ENCODE measurements at regions not wholly inside any gene's neighbourhood (a gene's known extent, or its start where the extent isn't known, plus 50 kb on each side); places are given as distances from the start of the nearest gene placed in this dataset.
A peak's percentile ranks its signal among the peaks of the same experiment; 100 is the strongest.

DNA sequence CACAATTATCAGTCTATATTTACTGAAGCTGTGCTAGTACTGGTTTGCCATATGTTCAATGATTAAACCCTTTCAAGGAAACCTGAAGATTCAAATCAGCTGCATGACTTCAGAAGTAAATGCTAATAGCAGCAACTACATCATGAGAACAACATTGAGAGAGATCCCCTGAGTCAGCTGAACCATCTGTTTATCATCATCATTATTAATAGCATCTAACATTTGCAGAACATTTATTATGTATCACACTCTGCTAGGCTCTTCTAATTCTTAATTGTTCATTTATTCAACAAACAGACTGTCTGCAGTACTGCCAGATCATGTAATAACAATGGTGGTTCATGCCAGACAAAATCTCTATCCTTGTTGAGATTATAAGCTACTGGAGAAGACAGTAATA is 157.4 kb downstream of the KLHL28 start:
- H3K27me3 ChIP-seq (replicated peaks; ENCODE audit: control insufficient read depth, insufficient read depth, low read length) = no peaks in the 10 kb centered on the region
- CTCF ChIA-PET = no interaction called here
- TF ChIP-seq, protein P1, sequence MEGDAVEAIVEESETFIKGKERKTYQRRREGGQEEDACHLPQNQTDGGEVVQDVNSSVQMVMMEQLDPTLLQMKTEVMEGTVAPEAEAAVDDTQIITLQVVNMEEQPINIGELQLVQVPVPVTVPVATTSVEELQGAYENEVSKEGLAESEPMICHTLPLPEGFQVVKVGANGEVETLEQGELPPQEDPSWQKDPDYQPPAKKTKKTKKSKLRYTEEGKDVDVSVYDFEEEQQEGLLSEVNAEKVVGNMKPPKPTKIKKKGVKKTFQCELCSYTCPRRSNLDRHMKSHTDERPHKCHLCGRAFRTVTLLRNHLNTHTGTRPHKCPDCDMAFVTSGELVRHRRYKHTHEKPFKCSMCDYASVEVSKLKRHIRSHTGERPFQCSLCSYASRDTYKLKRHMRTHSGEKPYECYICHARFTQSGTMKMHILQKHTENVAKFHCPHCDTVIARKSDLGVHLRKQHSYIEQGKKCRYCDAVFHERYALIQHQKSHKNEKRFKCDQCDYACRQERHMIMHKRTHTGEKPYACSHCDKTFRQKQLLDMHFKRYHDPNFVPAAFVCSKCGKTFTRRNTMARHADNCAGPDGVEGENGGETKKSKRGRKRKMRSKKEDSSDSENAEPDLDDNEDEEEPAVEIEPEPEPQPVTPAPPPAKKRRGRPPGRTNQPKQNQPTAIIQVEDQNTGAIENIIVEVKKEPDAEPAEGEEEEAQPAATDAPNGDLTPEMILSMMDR (IDR thresholded peaks at IDR 0.05; ENCODE audit: insufficient read depth in 1 of 2, low read depth in 1 of 2, low read length in 1 of 2, severe bottlenecking in 1 of 2, unreplicated experiment in 1 of 2) = no peak
- DNase-seq = no peak
- H3K9me3 ChIP-seq = no peaks in the 10 kb centered on the region
- Mint-ChIP-seq H3K9me3 (ENCODE audit: unreplicated experiment) (no peaks in the 10 kb centered on the region), H3K36me3 (ENCODE audit: insufficient read depth, unreplicated experiment) (no peaks in the 10 kb centered on the region), H3K4me3 (ENCODE audit: unreplicated experiment) (no peak overlapping the region), H3K4me1 (ENCODE audit: low read depth, unreplicated experiment) (no peaks in the 10 kb centered on the region), H3K27me3 (ENCODE audit: insufficient read depth, unreplicated experiment) (no peaks in the 10 kb centered on the region), H3K27ac (ENCODE audit: unreplicated experiment) (no peak overlapping the region)
- no peak overlapping the region for H3K4me3 ChIP-seq (ENCODE audit: low read depth, low read length)
- intact Hi-C loops (cut with micrococcal nuclease; ENCODE audit: unreplicated experiment) = no loop called here
- POLR2A ChIA-PET = no interaction called here
- no peaks in the 10 kb centered on the region for H3K4me1 ChIP-seq
- H3K36me3 ChIP-seq (ENCODE audit: control insufficient read depth, insufficient read depth, low read length) = no peaks in the 10 kb centered on the region
- no TSS peak for BruUV-seq (replicated peaks)

DNA sequence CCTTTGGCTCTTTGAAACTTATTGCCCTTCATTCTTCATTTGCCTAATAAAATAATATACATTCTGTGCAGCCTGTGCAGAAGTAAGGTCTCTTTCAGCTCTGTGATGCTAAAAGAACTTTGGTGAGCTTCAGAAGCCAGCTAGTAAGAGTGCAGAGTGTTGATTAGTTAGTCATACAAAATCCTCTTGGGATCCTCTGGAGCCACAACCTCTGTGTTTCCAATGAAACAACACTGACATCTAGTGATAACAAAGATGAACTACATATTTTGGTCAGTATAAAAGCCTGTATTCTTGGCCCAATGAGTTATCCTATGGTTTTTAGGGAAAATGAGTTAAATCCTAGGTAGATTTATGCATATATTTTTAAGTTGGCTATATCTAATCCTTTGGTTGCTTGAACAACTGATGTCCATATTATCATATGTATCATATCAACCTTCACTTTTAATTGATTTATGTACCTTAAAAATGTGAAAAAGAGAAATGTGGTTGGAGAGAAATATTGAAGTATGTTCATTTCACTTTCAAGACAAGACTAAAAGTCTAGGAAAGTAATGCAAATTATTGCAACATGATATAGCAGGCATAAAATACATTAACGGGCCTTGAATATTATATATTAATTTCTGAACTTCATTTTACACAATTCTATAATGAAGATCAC is 158.4 kb downstream of the KLHL28 start:
- BruUV-seq (replicated peaks) = no TSS peak
- no peak overlapping the region for H3K4me3 ChIP-seq (ENCODE audit: low read depth, low read length)
- H3K9me3 Mint-ChIP-seq (ENCODE audit: unreplicated experiment) = no peaks in the 10 kb centered on the region
- H3K4me1 ChIP-seq = no peaks in the 10 kb centered on the region
- H3K4me1 Mint-ChIP-seq (ENCODE audit: low read depth, unreplicated experiment) = no peaks in the 10 kb centered on the region
- no peak overlapping the region for H3K27ac Mint-ChIP-seq (ENCODE audit: unreplicated experiment)
- no peaks in the 10 kb centered on the region for H3K36me3 Mint-ChIP-seq (ENCODE audit: insufficient read depth, unreplicated experiment)
- no peaks in the 10 kb centered on the region for H3K27me3 Mint-ChIP-seq (ENCODE audit: insufficient read depth, unreplicated experiment)
- no peaks in the 10 kb centered on the region for H3K9me3 ChIP-seq
- TF ChIP-seq, protein P1 (IDR thresholded peaks at IDR 0.05; ENCODE audit: insufficient read depth in 1 of 2, low read depth in 1 of 2, low read length in 1 of 2, severe bottlenecking in 1 of 2, unreplicated experiment in 1 of 2) = peak; percentile 22 to 42
- intact Hi-C loops (cut with micrococcal nuclease; ENCODE audit: unreplicated experiment) = no loop called here
- ChIA-PET CTCF (no interaction called here), POLR2A (no interaction called here)
- no peak overlapping the region for H3K4me3 Mint-ChIP-seq (ENCODE audit: unreplicated experiment)
- no peaks in the 10 kb centered on the region for H3K36me3 ChIP-seq (ENCODE audit: control insufficient read depth, insufficient read depth, low read length)
- H3K27me3 ChIP-seq (replicated peaks; ENCODE audit: control insufficient read depth, insufficient read depth, low read length) = no peaks in the 10 kb centered on the region
- DNase-seq = peak in 1 of 2 experiments; percentile 8

DNA sequence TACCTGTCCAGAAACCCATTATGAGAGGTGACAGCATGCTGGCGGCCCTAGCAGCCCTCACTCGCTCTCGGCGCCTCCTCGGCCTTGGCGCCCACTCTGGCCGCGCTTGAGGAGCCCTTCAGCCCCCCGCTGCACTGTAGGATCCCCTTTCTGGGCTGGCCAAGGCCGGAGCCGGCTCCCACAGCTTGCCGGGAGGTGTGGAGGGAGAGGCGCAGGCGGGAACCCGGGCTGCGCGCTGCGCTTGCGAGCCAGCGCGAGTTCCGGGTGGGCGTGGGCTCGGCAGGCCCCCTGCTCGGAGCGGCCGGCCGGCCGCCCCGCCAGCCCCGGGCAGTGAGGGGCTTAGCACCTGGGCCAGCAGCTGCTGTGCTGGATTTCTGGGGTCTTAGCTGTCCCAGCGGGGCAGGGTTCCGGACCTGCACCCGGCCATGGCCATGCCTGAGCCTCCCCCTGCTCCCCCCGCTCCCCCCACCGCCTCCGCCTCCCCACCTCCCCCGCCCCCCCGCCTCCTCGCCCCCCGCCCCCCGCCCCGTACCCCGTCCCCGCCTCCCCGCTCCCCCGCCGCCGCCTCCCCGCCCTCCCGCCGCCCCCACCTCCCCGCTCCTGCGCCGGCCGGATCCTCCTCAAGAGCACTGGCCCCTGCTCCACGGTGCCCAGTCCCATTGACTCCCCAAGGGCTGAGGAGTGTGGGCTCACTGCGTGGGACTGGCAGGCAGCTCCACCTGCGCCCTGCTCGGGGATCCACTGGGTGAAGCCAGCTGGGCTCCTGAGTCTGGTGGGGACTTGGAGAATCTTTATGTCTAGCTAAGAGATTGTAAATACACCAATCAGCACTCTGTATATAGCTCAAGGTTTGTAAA is 163.1 kb downstream of the KLHL28 start:
- Histone ChIP-seq H3K4me3 (ENCODE audit: low read depth, low read length) (no peak overlapping the region), H3K36me3 (ENCODE audit: control insufficient read depth, insufficient read depth, low read length) (no peaks in the 10 kb centered on the region), H3K4me1 (no peaks in the 10 kb centered on the region), H3K27me3 (replicated peaks; ENCODE audit: control insufficient read depth, insufficient read depth, low read length) (no peaks in the 10 kb centered on the region), H3K9me3 (no peaks in the 10 kb centered on the region)
- Mint-ChIP-seq H3K27ac (ENCODE audit: unreplicated experiment) (no peak overlapping the region), H3K9me3 (ENCODE audit: unreplicated experiment) (no peaks in the 10 kb centered on the region), H3K27me3 (ENCODE audit: insufficient read depth, unreplicated experiment) (no peaks in the 10 kb centered on the region), H3K4me1 (ENCODE audit: low read depth, unreplicated experiment) (no peaks in the 10 kb centered on the region), H3K4me3 (ENCODE audit: unreplicated experiment) (no peak overlapping the region), H3K36me3 (ENCODE audit: insufficient read depth, unreplicated experiment) (no peaks in the 10 kb centered on the region)
- intact Hi-C loops (cut with micrococcal nuclease; ENCODE audit: unreplicated experiment) = no loop called here
- no peak for DNase-seq
- POLR2A ChIA-PET = interaction anchor here (0.7 kb wide), 1 partner anchor 1499 kb away, joined by 3 read pairs; no protein-coding TSS in a partner anchor
- BruUV-seq (replicated peaks) = no TSS peak
- TF ChIP-seq, protein P1 (IDR thresholded peaks at IDR 0.05; ENCODE audit: insufficient read depth in 1 of 2, low read depth in 1 of 2, low read length in 1 of 2, severe bottlenecking in 1 of 2, unreplicated experiment in 1 of 2) = no peak
- CTCF ChIA-PET = interaction anchor here (0.6 kb wide), 1 partner anchor 115 kb away, joined by 3 read pairs; no protein-coding TSS in a partner anchor
